MG63 (cell line): ENCODE measurements at regions not wholly inside any gene's neighbourhood (a gene's known extent, or its start where the extent isn't known, plus 50 kb on each side); places are given as distances from the start of the nearest gene placed in this dataset.
A peak's percentile ranks its signal among the peaks of the same experiment; 100 is the strongest.
"Not testable (repeated sequence)": the region's sequence is repeated elsewhere in the genome, so short reads cannot be mapped to it uniquely, and the experiment has no call there.

Experiments used
- DNase-seq: peaks from one replicate; pipeline ENCODE4 v3.0.0-alpha.2; 2020
- H3K27me3 ChIP-seq: fragments of 250-450 bp; sonication (Bioruptor Pico); 2 replicates; pipeline ENCODE4 v1.5.1; 2020; ENCODE audit warnings: mild to moderate bottlenecking, moderate library complexity
- H3K36me3 ChIP-seq: fragments of 250-450 bp; sonication (Bioruptor Pico); 2 replicates; pipeline ENCODE4 v1.5.1; 2020; ENCODE audit warnings: mild to moderate bottlenecking, moderate library complexity
- H3K4me3 ChIP-seq: fragments of 250-450 bp; sonication (Bioruptor Pico); 2 replicates; pipeline ENCODE4 v1.5.1; 2020; ENCODE audit warnings: mild to moderate bottlenecking, moderate library complexity
- H3K9me3 ChIP-seq: fragments of 250-450 bp; sonication (Bioruptor Pico); 2 replicates; pipeline ENCODE4 v1.5.1; 2020; ENCODE audit warnings: mild to moderate bottlenecking, moderate library complexity

- DNase-seq: no peak
- Histone ChIP-seq H3K4me3 (no peak overlapping the region), H3K27me3 (no peaks in the 10 kb centered on the region; the same call in 1 of the 2 replicates)
Measured at GRCh38 chr5:128684961-128685360, 146.9 kb upstream of the FBN2 start.

GRCh38 chr5:128687930-128688329, 149.9 kb upstream of the FBN2 start:
- no peak overlapping the region for H3K4me3 ChIP-seq
- no peaks in the 10 kb centered on the region for H3K36me3 ChIP-seq
- no peaks in the 10 kb centered on the region for H3K27me3 ChIP-seq
- DNase-seq: no peak
- H3K9me3 ChIP-seq: no peaks in the 10 kb centered on the region

More at GRCh38 chr5:128684961-128685360, 146.9 kb upstream of the FBN2 start:
- Histone ChIP-seq H3K36me3 (no peaks in the 10 kb centered on the region), H3K9me3 (no peaks in the 10 kb centered on the region)

GRCh38 chr5:128693764-128694163, 155.7 kb upstream of the FBN2 start:
- Histone ChIP-seq H3K9me3 (no peaks in the 10 kb centered on the region), H3K4me3 (no peak overlapping the region), H3K27me3 (no peaks in the 10 kb centered on the region), H3K36me3 (no peaks in the 10 kb centered on the region)
- DNase-seq: no peak

- H3K4me3 ChIP-seq: no peak overlapping the region
- H3K27me3 ChIP-seq: peaks cover 2% of the 10 kb centered on the region; the same call in 1 of the 2 replicates
- no peaks in the 10 kb centered on the region for H3K9me3 ChIP-seq
- no peak for DNase-seq
- H3K36me3 ChIP-seq: no peaks in the 10 kb centered on the region
Measured at GRCh38 chr5:128695791-128696530, 157.9 kb upstream of the FBN2 start.

GRCh38 chr5:128701301-128701700, 163.3 kb upstream of the FBN2 start:
- DNase-seq: no peak
- Histone ChIP-seq H3K27me3 (peaks cover 2% of the 10 kb centered on the region), H3K4me3 (no peak overlapping the region), H3K9me3 (no peaks in the 10 kb centered on the region), H3K36me3 (no peaks in the 10 kb centered on the region)

GRCh38 chr5:128703322-128703721, 165.3 kb upstream of the FBN2 start:
- H3K36me3 ChIP-seq: no peaks in the 10 kb centered on the region
- H3K9me3 ChIP-seq: no peaks in the 10 kb centered on the region
- DNase-seq: no peak
- H3K27me3 ChIP-seq: peaks cover 2% of the 10 kb centered on the region
- H3K4me3 ChIP-seq: no peak overlapping the region

- Histone ChIP-seq H3K27me3 (no peaks in the 10 kb centered on the region; the same call in 1 of the 2 replicates), H3K36me3 (no peaks in the 10 kb centered on the region), H3K4me3 (no peak overlapping the region), H3K9me3 (no peaks in the 10 kb centered on the region)
- DNase-seq: no peak
Measured at GRCh38 chr5:128706269-128706668, 168.2 kb upstream of the FBN2 start.

- Histone ChIP-seq H3K36me3 (no peaks in the 10 kb centered on the region), H3K27me3 (no peaks in the 10 kb centered on the region), H3K9me3 (no peaks in the 10 kb centered on the region), H3K4me3 (no peak overlapping the region)
- DNase-seq: no peak
Measured at GRCh38 chr5:128708841-128709240, 170.8 kb upstream of the FBN2 start.

- H3K36me3 ChIP-seq: no peaks in the 10 kb centered on the region
- no peaks in the 10 kb centered on the region for H3K27me3 ChIP-seq
- no peaks in the 10 kb centered on the region for H3K9me3 ChIP-seq
- H3K4me3 ChIP-seq: no peak overlapping the region
- DNase-seq: no peak
Measured at GRCh38 chr5:128711216-128711615, 173.2 kb upstream of the FBN2 start.

- no peak for DNase-seq
- Histone ChIP-seq H3K9me3 (no peaks in the 10 kb centered on the region), H3K27me3 (no peaks in the 10 kb centered on the region), H3K36me3 (no peaks in the 10 kb centered on the region), H3K4me3 (no peak overlapping the region)
Measured at GRCh38 chr5:128714551-128714950, 176.5 kb upstream of the FBN2 start.

GRCh38 chr5:128722551-128722950, 184.5 kb upstream of the FBN2 start:
- Histone ChIP-seq H3K9me3 (no peaks in the 10 kb centered on the region), H3K4me3 (no peak overlapping the region), H3K36me3 (no peaks in the 10 kb centered on the region), H3K27me3 (no peaks in the 10 kb centered on the region; the same call in 1 of the 2 replicates)
- DNase-seq: no peak

- H3K36me3 ChIP-seq, H3K4me3 ChIP-seq, H3K9me3 ChIP-seq, DNase-seq, H3K27me3 ChIP-seq: not testable (repeated sequence)
Measured at GRCh38 chr5:128730021-128730420, 192.0 kb upstream of the FBN2 start.

GRCh38 chr5:128735656-128736055, 197.6 kb upstream of the FBN2 start:
- not testable (repeated sequence) for H3K27me3 ChIP-seq, DNase-seq, H3K36me3 ChIP-seq, H3K4me3 ChIP-seq, H3K9me3 ChIP-seq

GRCh38 chr5:128736553-128736952, 198.5 kb upstream of the FBN2 start:
- Histone ChIP-seq H3K36me3 (no peaks in the 10 kb centered on the region), H3K27me3 (no peaks in the 10 kb centered on the region), H3K4me3 (no peak overlapping the region), H3K9me3 (no peaks in the 10 kb centered on the region)
- DNase-seq: peak; percentile 39

GRCh38 chr5:128749136-128749898, 211.3 kb upstream of the FBN2 start:
- H3K9me3 ChIP-seq: no peaks in the 10 kb centered on the region
- no peaks in the 10 kb centered on the region for H3K27me3 ChIP-seq
- H3K4me3 ChIP-seq: no peak overlapping the region
- no peaks in the 10 kb centered on the region for H3K36me3 ChIP-seq
- DNase-seq: no peak

- Histone ChIP-seq H3K4me3 (no peak overlapping the region), H3K36me3 (no peaks in the 10 kb centered on the region), H3K27me3 (no peaks in the 10 kb centered on the region), H3K9me3 (no peaks in the 10 kb centered on the region)
- DNase-seq: no peak
Measured at GRCh38 chr5:128750155-128750554, 212.1 kb upstream of the FBN2 start.

- H3K36me3 ChIP-seq: no peaks in the 10 kb centered on the region
- H3K9me3 ChIP-seq: no peaks in the 10 kb centered on the region
- DNase-seq: no peak
- H3K4me3 ChIP-seq: no peak overlapping the region
- no peaks in the 10 kb centered on the region for H3K27me3 ChIP-seq
Measured at GRCh38 chr5:128757196-128757959, 207.9 kb upstream of the SLC27A6 start.
